ENCODE measurements at regions not wholly inside any gene's neighbourhood (a gene's known extent, or its start where the extent isn't known, plus 50 kb on each side); places are given as distances from the start of the nearest gene placed in this dataset.
A peak's percentile ranks its signal among the peaks of the same experiment; 100 is the strongest.

- TF ChIP-seq CTCF (IDR thresholded peaks at IDR 0.05; ENCODE audit: low read depth, low read length), result no peak
- H3K9me3 ChIP-seq (ENCODE audit: low read depth), result no peaks in the 10 kb centered on the region
- H3K4me3 ChIP-seq, result no peak overlapping the region
- H3K36me3 ChIP-seq, result no peaks in the 10 kb centered on the region
- H3K4me1 ChIP-seq (ENCODE audit: low read depth), result no peaks in the 10 kb centered on the region
- H3K27me3 ChIP-seq, result no peaks in the 10 kb centered on the region
- DNase-seq (ENCODE audit: low read depth in 1 of 2, low spot score in 1 of 2), result peak; percentile 2 to 36
- no peak overlapping the region for H3K27ac ChIP-seq
Observed at GRCh38 chr20:7650086-7650879, 290.0 kb downstream of the HAO1 start.

GRCh38 chr20:7654231-7654630 is 286.0 kb downstream of the HAO1 start:
- no peaks in the 10 kb centered on the region for H3K36me3 ChIP-seq
- H3K27ac ChIP-seq, result no peak overlapping the region
- no peak for DNase-seq (ENCODE audit: low read depth in 1 of 2, low spot score in 1 of 2)
- no peaks in the 10 kb centered on the region for H3K9me3 ChIP-seq (ENCODE audit: low read depth)
- no peaks in the 10 kb centered on the region for H3K27me3 ChIP-seq
- H3K4me1 ChIP-seq (ENCODE audit: low read depth), result no peaks in the 10 kb centered on the region
- no peak overlapping the region for H3K4me3 ChIP-seq
- TF ChIP-seq CTCF (IDR thresholded peaks at IDR 0.05; ENCODE audit: low read depth, low read length), result no peak

GRCh38 chr20:7656687-7657467 is 283.4 kb downstream of the HAO1 start:
- Histone ChIP-seq H3K4me3 (no peak overlapping the region), H3K4me1 (ENCODE audit: low read depth) (no peaks in the 10 kb centered on the region), H3K27ac (no peak overlapping the region), H3K36me3 (no peaks in the 10 kb centered on the region), H3K9me3 (ENCODE audit: low read depth) (no peaks in the 10 kb centered on the region), H3K27me3 (no peaks in the 10 kb centered on the region)
- DNase-seq (ENCODE audit: low read depth in 1 of 2, low spot score in 1 of 2), result no peak
- no peak for TF ChIP-seq CTCF (IDR thresholded peaks at IDR 0.05; ENCODE audit: low read depth, low read length)

- H3K9me3 ChIP-seq (ENCODE audit: low read depth), result no peaks in the 10 kb centered on the region
- no peak for DNase-seq (ENCODE audit: low read depth in 1 of 2, low spot score in 1 of 2)
- no peaks in the 10 kb centered on the region for H3K27me3 ChIP-seq
- H3K27ac ChIP-seq, result no peak overlapping the region
- TF ChIP-seq CTCF (IDR thresholded peaks at IDR 0.05; ENCODE audit: low read depth, low read length), result no peak
- H3K36me3 ChIP-seq, result no peaks in the 10 kb centered on the region
- H3K4me1 ChIP-seq (ENCODE audit: low read depth), result no peaks in the 10 kb centered on the region
- no peak overlapping the region for H3K4me3 ChIP-seq
Observed at GRCh38 chr20:7657569-7657968, 282.7 kb downstream of the HAO1 start.

- Histone ChIP-seq H3K36me3 (no peaks in the 10 kb centered on the region), H3K9me3 (ENCODE audit: low read depth) (no peaks in the 10 kb centered on the region), H3K4me3 (no peak overlapping the region), H3K4me1 (ENCODE audit: low read depth) (no peaks in the 10 kb centered on the region), H3K27me3 (no peaks in the 10 kb centered on the region), H3K27ac (no peak overlapping the region)
- TF ChIP-seq CTCF (IDR thresholded peaks at IDR 0.05; ENCODE audit: low read depth, low read length), result no peak
- DNase-seq (ENCODE audit: low read depth in 1 of 2, low spot score in 1 of 2), result no peak
Observed at GRCh38 chr20:7660165-7660564, 280.1 kb downstream of the HAO1 start.

Measured in cardiac muscle cell (in vitro differentiated cells and primary cell).